Activated naive CD4-positive, alpha-beta T cell treated with anti-CD3 and anti-CD28 coated beads, Interleukin-2, amount 50 U/mL, for 24 hours (primary cell): ENCODE measurements at regions not wholly inside any gene's neighbourhood (a gene's known extent, or its start where the extent isn't known, plus 50 kb on each side); places are given as distances from the start of the nearest gene placed in this dataset.

Experiments
- H3K27ac Mint-ChIP-seq: one replicate; pipeline ENCODE4 v1.8.0; 2021; ENCODE audit warnings: mild to moderate bottlenecking, mixed read lengths
- H3K27me3 Mint-ChIP-seq: one replicate; pipeline ENCODE4 v1.8.0; 2021; ENCODE audit warnings: mixed read lengths
- H3K36me3 Mint-ChIP-seq: one replicate; pipeline ENCODE4 v1.8.0; 2021; ENCODE audit warnings: mixed read lengths
- H3K4me1 Mint-ChIP-seq: one replicate; pipeline ENCODE4 v1.8.0; 2021; ENCODE audit warnings: mixed read lengths
- H3K4me3 Mint-ChIP-seq: one replicate; pipeline ENCODE4 v1.8.0; 2021; ENCODE audit warnings: mild to moderate bottlenecking, mixed read lengths
- H3K9me3 Mint-ChIP-seq: one replicate; pipeline ENCODE4 v1.8.0; 2021; ENCODE audit warnings: mixed read lengths

DNA sequence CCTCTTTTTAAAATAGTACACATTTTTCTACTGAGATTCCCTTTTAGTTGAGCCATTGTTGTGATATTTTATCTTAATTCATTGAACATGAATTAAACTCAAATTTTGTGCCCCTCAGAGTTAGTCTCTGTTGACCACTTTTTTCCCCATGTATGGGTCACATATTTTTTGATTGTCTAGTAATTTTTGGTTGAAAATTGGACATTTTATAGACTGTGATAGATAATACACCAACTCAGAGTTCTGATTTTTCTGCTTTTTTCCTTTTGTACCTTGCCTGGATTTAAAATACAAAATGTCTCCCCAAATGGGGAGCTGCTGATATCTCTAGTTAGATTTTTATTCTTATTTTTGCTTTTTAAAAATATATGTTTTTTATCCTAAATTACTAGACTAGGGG, 291.8 kb upstream of the CITED2 start:
- no peaks in the 10 kb centered on the region for H3K9me3 Mint-ChIP-seq
- H3K36me3 Mint-ChIP-seq, result no peaks in the 10 kb centered on the region
- H3K4me3 Mint-ChIP-seq, result no peak overlapping the region
- no peak overlapping the region for H3K27ac Mint-ChIP-seq
- H3K27me3 Mint-ChIP-seq, result peaks cover 3% of the 10 kb centered on the region
- H3K4me1 Mint-ChIP-seq, result no peaks in the 10 kb centered on the region

DNA sequence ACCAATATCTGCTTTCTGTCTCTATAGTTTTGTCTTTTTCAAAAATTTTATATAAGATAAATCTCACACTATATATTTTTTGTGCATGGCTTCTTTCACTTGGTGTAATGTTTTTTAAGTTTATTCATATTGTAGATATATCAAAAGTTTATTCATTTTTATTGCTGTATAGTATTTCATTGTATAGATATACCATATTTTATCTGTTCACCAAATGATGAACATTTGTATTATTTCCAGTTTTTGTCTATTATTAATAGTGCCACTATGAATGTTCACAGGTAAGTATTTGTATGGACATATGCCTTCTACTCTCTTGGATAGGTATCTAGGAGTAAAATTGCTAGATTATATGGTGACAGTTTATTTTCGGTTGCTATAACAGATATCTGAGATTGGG, 289.5 kb upstream of the CITED2 start:
- Mint-ChIP-seq H3K4me3 (no peak overlapping the region), H3K4me1 (no peaks in the 10 kb centered on the region), H3K27ac (no peak overlapping the region), H3K27me3 (peaks cover 3% of the 10 kb centered on the region), H3K9me3 (no peaks in the 10 kb centered on the region), H3K36me3 (no peaks in the 10 kb centered on the region)

DNA sequence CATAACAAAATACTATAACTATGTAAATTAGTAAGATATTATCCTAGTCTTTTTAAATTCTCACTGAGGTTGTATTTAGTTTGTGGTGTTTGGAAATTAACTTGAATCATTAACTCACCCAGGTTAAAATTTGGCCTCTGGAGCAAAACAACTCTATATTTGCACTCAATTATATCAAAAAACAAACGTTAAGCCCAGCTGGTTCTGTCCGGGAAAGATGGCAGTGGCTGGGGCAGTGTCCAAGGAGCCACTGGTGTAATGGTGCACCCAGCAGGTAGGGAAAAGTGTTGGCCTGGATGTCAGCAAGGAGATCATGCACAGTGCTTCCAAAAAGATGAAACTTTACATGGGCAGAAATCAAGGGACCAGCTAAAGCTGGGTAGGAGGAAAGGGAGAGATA, 285.3 kb upstream of the CITED2 start:
- no peaks in the 10 kb centered on the region for H3K36me3 Mint-ChIP-seq
- no peak overlapping the region for H3K4me3 Mint-ChIP-seq
- no peak overlapping the region for H3K27ac Mint-ChIP-seq
- no peaks in the 10 kb centered on the region for H3K27me3 Mint-ChIP-seq
- no peaks in the 10 kb centered on the region for H3K9me3 Mint-ChIP-seq
- no peaks in the 10 kb centered on the region for H3K4me1 Mint-ChIP-seq

DNA sequence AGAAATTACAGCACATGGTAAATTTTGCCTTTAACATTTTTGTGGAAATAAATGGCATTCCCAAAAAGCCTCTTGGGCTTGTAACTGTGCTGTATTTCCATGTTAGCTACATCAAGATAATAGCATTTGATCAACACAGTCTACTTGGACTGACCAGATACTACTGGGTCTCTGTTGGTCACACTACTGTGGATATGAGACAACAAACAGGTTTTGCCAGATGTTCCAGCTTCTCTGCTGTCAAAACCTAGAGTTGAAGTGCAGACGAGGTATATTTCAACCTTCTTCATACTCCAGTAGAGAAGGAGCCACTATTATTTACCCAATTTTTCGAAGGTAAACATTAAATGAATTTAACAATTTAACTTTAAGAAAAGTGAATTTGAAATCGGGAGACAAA, 284.7 kb upstream of the CITED2 start:
- no peaks in the 10 kb centered on the region for H3K36me3 Mint-ChIP-seq
- no peaks in the 10 kb centered on the region for H3K4me1 Mint-ChIP-seq
- H3K9me3 Mint-ChIP-seq, result no peaks in the 10 kb centered on the region
- H3K27ac Mint-ChIP-seq, result no peak overlapping the region
- H3K27me3 Mint-ChIP-seq, result no peaks in the 10 kb centered on the region
- no peak overlapping the region for H3K4me3 Mint-ChIP-seq

DNA sequence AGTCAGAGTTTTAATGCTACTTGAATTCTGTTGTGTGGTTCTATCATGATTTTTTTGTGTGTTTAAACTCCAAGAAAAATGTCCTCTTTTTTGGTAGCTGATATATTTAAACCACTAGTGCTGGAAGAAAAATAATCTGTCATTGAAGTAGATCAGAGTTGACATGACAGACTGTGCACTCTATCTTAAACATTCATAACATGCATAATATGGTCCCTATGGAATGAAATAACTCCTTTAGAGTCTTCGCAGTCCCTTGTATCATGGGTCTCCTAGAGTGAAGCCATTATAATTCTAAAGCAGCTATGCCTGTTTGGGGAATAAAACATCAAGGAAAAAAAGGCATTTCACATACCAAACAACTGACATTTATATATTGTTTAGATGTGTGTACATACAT, 282.7 kb upstream of the CITED2 start:
- no peak overlapping the region for H3K27ac Mint-ChIP-seq
- no peaks in the 10 kb centered on the region for H3K27me3 Mint-ChIP-seq
- H3K9me3 Mint-ChIP-seq, result no peaks in the 10 kb centered on the region
- no peak overlapping the region for H3K4me3 Mint-ChIP-seq
- no peaks in the 10 kb centered on the region for H3K36me3 Mint-ChIP-seq
- no peaks in the 10 kb centered on the region for H3K4me1 Mint-ChIP-seq

DNA sequence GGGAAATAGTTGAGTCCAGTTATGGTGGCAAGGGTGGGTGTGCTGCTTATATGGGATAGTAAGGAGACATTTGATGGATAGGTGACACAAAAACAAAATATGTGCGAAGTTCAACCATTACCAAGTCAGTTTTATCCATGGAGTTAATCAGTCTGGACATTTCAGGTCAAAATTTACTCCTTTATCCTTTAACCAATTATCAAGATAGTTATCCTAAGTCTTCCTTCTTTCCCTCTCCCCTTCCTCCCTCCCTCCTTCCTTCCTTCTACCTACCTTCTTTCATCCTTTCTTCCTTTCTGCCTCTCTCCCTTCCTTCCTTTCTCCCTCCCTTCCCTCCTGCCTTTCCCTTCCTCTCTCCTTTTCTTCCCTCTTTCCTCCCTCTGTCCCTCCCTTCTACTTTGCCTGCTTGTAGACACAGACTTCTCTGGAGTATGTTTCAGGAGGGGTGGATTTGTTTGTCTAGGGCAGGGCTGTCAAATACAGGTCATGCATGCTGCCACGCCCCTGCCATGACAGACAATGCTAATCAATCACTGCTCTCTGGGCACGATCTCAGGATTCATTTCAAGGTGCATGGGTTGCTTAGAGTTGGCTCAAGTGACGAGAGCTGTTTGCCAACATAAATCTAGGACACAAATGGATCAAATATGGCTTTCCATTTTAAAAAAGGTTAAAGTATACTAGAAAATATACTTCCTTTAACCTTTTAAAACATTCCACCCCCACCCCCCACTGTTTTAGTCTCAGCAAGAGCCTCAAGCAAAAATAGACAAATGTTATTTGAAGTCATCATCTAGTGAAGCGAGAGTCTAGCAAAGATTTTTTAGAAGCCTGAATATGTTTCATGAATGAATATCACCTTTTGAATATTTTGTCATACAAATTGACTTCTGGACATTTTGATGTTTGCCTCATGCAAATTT, 281.6 kb upstream of the CITED2 start:
- H3K9me3 Mint-ChIP-seq, result no peaks in the 10 kb centered on the region
- no peaks in the 10 kb centered on the region for H3K4me1 Mint-ChIP-seq
- no peak overlapping the region for H3K4me3 Mint-ChIP-seq
- no peak overlapping the region for H3K27ac Mint-ChIP-seq
- no peaks in the 10 kb centered on the region for H3K27me3 Mint-ChIP-seq
- no peaks in the 10 kb centered on the region for H3K36me3 Mint-ChIP-seq

DNA sequence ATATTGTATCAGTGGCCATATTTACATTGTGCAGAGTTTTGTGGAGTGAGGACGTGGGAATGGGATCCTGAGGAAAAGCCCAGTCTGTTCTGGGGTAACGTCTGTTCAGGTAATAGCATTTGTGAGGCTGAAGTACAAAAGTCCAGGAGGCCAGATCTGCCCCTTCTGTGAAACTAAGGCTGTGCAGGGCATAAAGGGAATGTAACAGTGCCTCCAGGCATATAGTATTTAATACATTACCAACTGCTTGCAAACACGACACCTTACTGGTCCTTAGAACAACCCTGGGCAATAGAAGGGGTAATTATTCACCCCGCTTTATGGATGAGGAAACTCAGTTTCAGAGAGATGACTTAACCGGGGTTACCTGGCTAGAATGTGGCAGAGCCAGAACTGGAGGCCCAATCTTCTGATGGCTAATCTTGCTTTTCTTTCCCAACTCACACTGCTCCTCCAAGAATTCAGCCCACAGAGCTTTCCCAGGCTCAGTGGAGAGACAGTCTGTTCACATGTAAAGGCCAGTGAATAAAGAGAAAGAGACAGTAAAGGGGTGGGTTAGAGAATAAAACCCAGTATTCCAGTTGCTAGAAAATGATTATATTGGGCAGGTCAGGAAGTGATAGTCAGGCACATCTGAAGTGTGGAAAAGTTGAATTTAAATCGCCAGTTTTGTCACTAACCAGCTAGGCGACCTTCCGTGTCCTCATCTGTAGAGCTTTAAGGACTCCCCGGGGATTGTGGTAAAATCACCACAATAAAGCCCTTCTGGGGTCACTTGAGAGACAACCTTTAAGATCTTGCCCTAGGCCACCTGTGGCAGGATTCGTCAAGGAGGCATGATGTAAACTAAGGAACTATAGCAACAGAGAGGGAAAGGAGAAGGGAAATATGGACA, 280.7 kb upstream of the CITED2 start:
- H3K9me3 Mint-ChIP-seq, result no peaks in the 10 kb centered on the region
- no peaks in the 10 kb centered on the region for H3K27me3 Mint-ChIP-seq
- H3K27ac Mint-ChIP-seq, result no peak overlapping the region
- no peak overlapping the region for H3K4me3 Mint-ChIP-seq
- H3K36me3 Mint-ChIP-seq, result no peaks in the 10 kb centered on the region
- no peaks in the 10 kb centered on the region for H3K4me1 Mint-ChIP-seq

DNA sequence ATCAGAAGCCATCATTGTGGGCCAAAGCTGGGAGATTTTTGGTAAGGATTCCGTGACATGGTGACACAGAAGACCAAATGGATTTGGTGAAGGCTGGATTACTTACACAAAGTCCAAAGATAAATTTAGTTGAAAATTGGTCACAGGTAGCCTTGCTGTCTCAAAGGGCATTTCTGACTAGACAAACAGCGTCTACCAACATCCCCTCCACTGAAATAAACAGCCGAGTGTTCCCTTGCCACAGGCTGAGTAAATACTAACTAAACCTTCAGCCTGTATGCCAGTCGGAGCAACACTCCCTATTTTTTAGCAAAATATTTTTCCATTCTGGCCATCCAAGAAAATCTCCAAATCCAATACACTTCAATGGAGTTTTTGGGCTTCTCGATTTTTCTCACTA, 279.9 kb upstream of the CITED2 start:
- no peak overlapping the region for H3K27ac Mint-ChIP-seq
- no peaks in the 10 kb centered on the region for H3K36me3 Mint-ChIP-seq

DNA sequence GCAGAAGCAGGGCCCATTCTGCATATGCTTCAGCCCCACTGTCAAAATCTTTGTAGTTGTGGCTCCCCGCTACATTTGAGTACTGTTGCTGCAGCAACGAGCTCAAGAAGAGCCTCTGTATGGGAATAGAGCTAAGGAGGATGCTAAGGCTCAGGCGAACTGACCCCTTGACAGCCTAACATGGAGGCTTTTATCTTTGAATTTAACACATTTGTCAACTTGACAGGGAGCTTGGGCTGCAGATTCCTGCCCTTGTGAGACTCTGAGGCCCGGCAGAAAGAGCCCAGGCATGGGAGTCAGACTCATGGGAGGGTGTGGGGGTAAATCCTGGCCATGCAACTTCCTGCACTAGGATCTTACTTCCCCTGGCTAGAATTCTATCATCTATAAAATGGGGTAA, 278.7 kb upstream of the CITED2 start:
- H3K27ac Mint-ChIP-seq, result no peak overlapping the region

More for the DNA sequence above, 279.9 kb upstream of the CITED2 start:
- no peak overlapping the region for H3K4me3 Mint-ChIP-seq
- H3K9me3 Mint-ChIP-seq, result no peaks in the 10 kb centered on the region
- no peaks in the 10 kb centered on the region for H3K4me1 Mint-ChIP-seq
- no peaks in the 10 kb centered on the region for H3K27me3 Mint-ChIP-seq

DNA sequence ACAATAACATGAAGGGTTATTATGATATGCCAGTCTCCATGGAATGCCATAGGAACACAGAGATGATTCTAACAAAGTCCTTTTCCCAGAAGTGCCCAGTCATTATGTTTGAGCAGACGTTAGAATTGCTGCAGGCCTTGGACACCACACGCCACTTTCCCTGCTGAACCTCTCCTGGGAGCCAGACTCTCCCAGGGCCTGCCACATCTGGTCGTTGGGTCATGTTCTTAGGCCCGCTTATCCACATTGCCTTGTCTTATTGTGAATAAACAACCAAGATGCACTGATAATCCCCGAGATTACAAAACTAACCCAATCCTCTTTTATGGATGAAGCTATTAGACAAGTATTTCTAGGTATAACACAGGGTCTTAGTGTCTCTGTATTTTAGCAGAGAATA, 276.5 kb upstream of the CITED2 start:
- Mint-ChIP-seq H3K36me3 (peaks cover 2% of the 10 kb centered on the region), H3K9me3 (no peaks in the 10 kb centered on the region), H3K4me1 (no peaks in the 10 kb centered on the region), H3K4me3 (no peak overlapping the region), H3K27me3 (peaks cover 2% of the 10 kb centered on the region), H3K27ac (no peak overlapping the region)

More for the DNA sequence above, 278.7 kb upstream of the CITED2 start:
- Mint-ChIP-seq H3K4me3 (no peak overlapping the region), H3K36me3 (no peaks in the 10 kb centered on the region), H3K27me3 (no peaks in the 10 kb centered on the region), H3K9me3 (no peaks in the 10 kb centered on the region), H3K4me1 (no peaks in the 10 kb centered on the region)

DNA sequence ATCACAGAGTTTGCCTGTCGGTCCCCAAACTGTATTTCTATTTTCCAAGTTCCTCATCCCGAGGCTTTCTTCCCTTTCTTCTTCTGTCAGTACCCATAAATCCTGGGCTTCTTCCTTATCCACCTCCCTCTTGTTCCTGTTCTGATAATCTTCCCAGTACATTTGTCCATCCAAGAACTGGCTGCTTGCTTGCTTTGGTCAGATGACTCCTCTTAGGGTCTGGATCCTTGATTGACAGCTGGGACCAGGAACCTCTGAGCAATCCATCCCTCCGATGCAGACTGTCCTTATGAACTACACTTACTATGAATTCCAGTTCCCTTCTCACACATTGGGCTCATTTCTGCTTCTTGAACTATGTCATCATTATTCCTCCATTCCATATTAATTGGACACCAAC, 275.3 kb upstream of the CITED2 start:
- H3K36me3 Mint-ChIP-seq, result peaks cover 2% of the 10 kb centered on the region
- no peaks in the 10 kb centered on the region for H3K9me3 Mint-ChIP-seq
- no peaks in the 10 kb centered on the region for H3K4me1 Mint-ChIP-seq
- H3K27ac Mint-ChIP-seq, result no peak overlapping the region
- H3K27me3 Mint-ChIP-seq, result peaks cover 3% of the 10 kb centered on the region
- no peak overlapping the region for H3K4me3 Mint-ChIP-seq

DNA sequence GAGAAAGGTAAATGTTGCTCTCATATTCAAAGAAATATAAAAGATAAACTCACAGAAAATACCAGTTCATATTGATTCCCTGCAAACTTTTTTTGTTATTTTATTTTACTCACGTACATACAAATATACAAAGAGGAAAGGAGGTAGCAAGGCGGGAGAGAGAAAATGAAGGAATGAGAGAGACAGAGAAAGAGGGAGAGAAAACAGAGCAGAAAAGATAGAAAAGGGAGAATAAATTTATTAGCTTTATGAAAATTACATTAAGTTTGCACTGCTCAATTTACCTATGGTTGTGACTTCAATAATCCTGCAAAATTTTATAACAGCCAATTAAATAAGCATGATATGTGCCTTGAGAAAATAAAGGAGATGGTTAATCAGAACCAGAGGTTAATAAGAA, 274.7 kb upstream of the CITED2 start:
- Mint-ChIP-seq H3K9me3 (no peaks in the 10 kb centered on the region), H3K36me3 (peaks cover 2% of the 10 kb centered on the region), H3K4me1 (no peaks in the 10 kb centered on the region), H3K4me3 (no peak overlapping the region), H3K27ac (no peak overlapping the region), H3K27me3 (peaks cover 4% of the 10 kb centered on the region)

DNA sequence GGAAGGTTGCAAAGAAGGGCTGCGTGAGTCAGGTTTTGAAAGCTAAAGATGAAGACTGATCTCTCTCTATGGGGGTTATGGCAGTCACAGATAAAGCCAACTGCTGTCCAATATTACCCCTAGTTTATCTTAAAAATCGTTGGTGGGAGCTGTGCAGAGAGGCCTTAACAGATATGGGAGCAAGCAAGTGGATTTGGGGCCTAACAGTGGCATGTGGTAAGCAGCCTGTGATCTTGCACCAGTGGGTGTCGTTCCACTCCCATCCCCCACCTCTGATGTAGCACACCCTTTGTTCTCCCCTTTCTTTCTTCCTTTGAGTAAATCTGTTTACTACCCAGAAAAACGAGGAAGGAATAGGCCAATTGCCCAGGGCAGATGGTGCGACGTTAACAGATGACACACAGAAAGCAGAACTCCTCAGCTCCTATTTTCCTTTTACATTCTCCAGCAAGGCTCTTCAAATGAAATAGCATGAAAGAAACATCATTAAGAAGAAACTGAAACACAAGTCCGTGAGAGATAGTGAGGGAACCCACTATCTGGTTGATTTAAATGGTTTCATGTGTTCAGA, 274.1 kb upstream of the CITED2 start:
- Mint-ChIP-seq H3K4me3 (no peak overlapping the region), H3K9me3 (no peaks in the 10 kb centered on the region), H3K27ac (no peak overlapping the region), H3K4me1 (no peaks in the 10 kb centered on the region), H3K36me3 (peaks cover 2% of the 10 kb centered on the region), H3K27me3 (peaks cover 6% of the 10 kb centered on the region)

DNA sequence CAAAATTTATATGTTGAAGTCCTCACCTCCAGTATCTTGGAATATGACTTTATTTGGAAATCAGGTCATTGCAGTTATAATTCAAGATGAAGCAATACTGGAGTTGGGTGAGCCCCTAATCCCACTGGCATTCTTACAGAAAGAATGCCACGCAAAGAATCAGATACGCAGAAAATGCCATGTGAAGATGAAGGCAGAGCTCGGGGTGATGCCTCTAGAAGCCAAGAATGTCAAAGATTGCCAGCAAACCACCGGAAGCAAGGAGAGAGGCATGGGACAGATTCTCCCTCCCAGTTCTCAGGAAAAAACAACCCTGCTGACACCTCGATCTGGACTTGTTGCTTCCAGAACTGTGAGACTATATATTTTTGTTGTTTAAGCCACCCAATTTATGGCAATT, 273.4 kb upstream of the CITED2 start:
- Mint-ChIP-seq H3K27ac (no peak overlapping the region), H3K36me3 (peaks cover 2% of the 10 kb centered on the region), H3K9me3 (no peaks in the 10 kb centered on the region), H3K4me3 (no peak overlapping the region), H3K27me3 (peaks cover 6% of the 10 kb centered on the region), H3K4me1 (no peaks in the 10 kb centered on the region)

DNA sequence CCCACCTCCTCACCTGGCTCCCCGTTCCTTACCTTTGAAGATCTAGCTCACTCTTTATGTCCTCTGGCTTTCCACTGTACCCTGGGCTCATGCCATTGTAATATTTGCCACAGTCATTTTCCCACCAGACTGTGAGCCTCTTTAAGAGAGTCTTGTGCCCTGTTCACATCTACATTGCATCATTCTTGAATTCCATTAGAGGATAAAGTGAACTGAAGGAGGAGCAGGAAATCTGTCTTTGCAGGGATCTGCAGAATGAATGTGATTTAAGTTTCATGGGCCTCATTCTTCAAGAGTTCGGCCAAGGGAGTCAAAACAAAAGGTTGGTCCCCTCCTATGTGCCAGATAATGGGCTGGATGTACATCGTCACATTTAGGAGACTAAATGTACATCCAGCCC, 272.6 kb upstream of the CITED2 start:
- H3K27me3 Mint-ChIP-seq, result peaks cover 6% of the 10 kb centered on the region
- H3K4me3 Mint-ChIP-seq, result no peak overlapping the region
- no peaks in the 10 kb centered on the region for H3K4me1 Mint-ChIP-seq
- no peak overlapping the region for H3K27ac Mint-ChIP-seq
- no peaks in the 10 kb centered on the region for H3K9me3 Mint-ChIP-seq
- peaks cover 2% of the 10 kb centered on the region for H3K36me3 Mint-ChIP-seq

DNA sequence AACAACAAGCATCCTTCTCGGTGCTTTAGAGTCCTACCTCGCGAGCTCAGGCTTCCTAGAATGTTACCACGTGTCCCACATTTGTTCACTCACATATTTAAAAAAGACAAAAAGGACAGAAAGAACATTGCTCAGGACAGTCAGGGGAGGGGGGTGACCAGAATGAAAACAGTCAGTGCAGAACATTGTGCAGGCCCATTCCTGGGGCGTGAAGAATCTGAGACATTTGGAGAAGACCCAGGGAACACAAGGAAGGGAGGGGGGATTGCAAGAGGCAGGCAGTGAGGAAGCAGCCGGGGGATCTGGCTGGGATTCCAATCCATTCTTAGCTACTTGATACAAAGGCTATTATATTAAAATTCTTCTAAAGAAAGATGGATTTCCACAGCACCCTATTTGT, 270.4 kb upstream of the CITED2 start:
- H3K4me1 Mint-ChIP-seq, result peaks cover 5% of the 10 kb centered on the region
- no peak overlapping the region for H3K27ac Mint-ChIP-seq
- peaks cover 10% of the 10 kb centered on the region for H3K27me3 Mint-ChIP-seq
- no peaks in the 10 kb centered on the region for H3K9me3 Mint-ChIP-seq
- no peak overlapping the region for H3K4me3 Mint-ChIP-seq
- peaks cover 2% of the 10 kb centered on the region for H3K36me3 Mint-ChIP-seq
